Ishikawa (cell line): ENCODE measurements at regions not wholly inside any gene's neighbourhood (a gene's known extent, or its start where the extent isn't known, plus 50 kb on each side); places are given as distances from the start of the nearest gene placed in this dataset.

ENCODE experiments used
- CEBPB ChIP-seq: IDR thresholded peaks from 2 replicates; pipeline ENCODE4 v1.6.1; 2012
- CREB1 ChIP-seq: IDR thresholded peaks from 2 replicates; pipeline ENCODE4 v1.6.1; 2012; ENCODE audit warnings: low read depth
- EGR1 ChIP-seq: IDR thresholded peaks from 2 replicates; pipeline ENCODE4 v1.6.1; 2012
- EP300 ChIP-seq: IDR thresholded peaks from 2 replicates; pipeline ENCODE4 v1.6.1; 2012; ENCODE audit warnings: borderline replicate concordance
- FOXM1 ChIP-seq: IDR thresholded peaks from 2 replicates; pipeline ENCODE4 v1.6.1; 2012; ENCODE audit warnings: low read depth, borderline replicate concordance
- NFIC ChIP-seq: IDR thresholded peaks from 2 replicates; pipeline ENCODE4 v1.6.1; 2012
- RAD21 ChIP-seq: IDR thresholded peaks from 2 replicates; pipeline ENCODE4 v1.6.1; 2012; ENCODE audit warnings: low read depth
- TAF1 ChIP-seq: IDR thresholded peaks from 2 replicates; pipeline ENCODE4 v1.6.1; 2012; ENCODE audit warnings: low read depth, mild to moderate bottlenecking
- TCF12 ChIP-seq: IDR thresholded peaks from 2 replicates; pipeline ENCODE4 v1.6.1; 2012; ENCODE audit warnings: low read depth
- USF1 ChIP-seq: IDR thresholded peaks from 2 replicates; pipeline ENCODE4 v1.6.1; 2012
- YY1 ChIP-seq: IDR thresholded peaks from 2 replicates; pipeline ENCODE4 v1.6.1; 2012; ENCODE audit warnings: low read depth
- ZBTB7A ChIP-seq: IDR thresholded peaks from 2 replicates; pipeline ENCODE4 v1.6.1; 2012; ENCODE audit warnings: low read depth
- TF ChIP-seq, protein P1 (sequence below): IDR thresholded peaks from 2 replicates; pipeline ENCODE4 v1.6.1; 2012
- TF ChIP-seq, protein P2 (sequence below): IDR thresholded peaks from 2 replicates; pipeline ENCODE4 v1.6.1; 2012; ENCODE audit warnings: low read depth, mild to moderate bottlenecking

DNA sequence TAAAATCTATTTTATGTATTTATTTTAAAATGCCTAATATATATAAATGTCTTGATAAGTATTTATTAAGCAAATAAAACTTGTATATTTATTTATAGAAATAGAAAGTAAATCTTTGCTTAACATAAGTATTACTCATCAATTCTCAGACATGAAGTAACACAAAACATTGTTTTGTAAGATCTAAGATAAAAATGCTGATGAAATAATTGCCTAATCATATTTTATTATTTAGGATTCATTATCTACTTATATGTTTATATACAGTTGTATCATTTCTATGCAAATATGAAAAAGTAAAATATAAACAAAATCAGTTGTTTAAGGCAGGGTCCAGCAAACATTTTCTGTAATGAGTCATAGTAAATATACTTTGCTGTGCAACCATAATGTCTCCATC lies 507.8 kb upstream of the CNTN5 start:
- TF ChIP-seq USF1: no peak
- no peak for TF ChIP-seq NFIC

DNA sequence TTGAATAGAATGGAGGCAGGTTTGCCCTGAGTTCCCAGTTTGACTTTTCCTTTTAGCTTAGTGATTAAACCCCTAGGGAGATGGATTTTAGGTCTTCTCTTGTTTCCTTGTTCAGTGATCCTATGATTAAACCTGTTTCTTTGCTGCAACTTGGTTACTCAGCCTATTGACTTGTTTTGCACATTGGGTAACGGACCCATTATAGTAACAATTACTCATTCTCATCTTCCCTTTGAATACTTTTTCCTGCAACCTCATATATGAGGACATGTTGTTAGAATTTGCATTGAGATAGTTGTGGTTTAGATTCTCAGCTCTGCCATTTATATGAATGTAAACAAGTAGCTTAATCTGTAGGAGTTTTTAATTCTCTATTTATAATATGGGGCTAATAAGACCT lies 489.2 kb upstream of the CNTN5 start:
- TF ChIP-seq, protein P1, sequence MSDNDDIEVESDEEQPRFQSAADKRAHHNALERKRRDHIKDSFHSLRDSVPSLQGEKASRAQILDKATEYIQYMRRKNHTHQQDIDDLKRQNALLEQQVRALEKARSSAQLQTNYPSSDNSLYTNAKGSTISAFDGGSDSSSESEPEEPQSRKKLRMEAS: no peak
- TF ChIP-seq RAD21 (no peak), USF1 (no peak), FOXM1 (no peak)

DNA sequence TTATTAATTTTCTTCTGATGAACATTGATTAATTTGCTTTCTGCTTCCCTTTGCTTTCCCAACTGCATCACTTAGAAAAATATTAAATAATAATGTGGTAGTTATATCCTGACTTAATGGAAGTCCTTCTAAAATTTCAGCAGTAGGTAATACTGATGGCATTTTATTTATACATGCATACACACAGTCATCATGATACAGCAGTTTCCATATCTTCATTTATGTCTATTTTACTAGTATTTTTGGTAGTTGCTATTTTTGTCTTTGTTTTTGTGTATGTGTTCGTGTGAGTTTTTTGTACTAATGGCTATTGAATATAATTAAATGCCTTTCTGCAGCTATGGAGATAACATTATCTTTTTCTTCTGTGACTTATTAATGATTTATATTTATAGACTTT lies 484.7 kb upstream of the CNTN5 start:
- TF ChIP-seq USF1 (no peak), CEBPB (no peak)

DNA sequence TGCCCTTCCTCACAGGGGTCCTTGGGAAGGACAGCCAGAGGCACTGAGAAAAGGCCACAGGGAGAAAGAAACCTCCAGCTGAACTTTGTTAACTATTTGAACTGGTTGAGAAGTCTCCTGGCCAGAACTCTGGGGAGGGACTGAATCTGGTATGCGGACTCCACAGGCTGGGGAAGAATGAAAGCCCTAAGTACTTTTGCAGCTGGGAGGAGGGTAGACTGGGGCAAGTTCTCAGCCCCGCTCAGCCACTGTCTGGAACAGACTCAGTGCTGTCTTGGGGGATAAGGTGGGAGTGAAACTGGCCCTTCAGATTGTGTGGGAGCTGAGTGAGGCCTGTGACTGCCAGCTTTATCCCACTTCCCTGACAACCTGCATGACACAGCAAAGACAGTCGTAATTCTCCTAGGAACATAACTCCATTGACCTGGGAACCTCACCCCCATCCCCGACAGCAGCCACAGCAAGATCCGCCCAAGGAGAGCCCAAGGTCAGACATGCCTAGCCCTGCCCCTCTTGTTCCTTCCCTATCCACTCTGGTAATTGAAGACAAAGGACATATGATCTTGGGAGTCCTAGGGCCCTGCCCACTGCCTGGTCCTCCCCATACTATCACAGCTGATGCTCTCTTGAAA lies 475.1 kb upstream of the CNTN5 start:
- TF ChIP-seq TAF1: no peak
- TF ChIP-seq CEBPB: no peak
- no peak for TF ChIP-seq CREB1
- no peak for TF ChIP-seq YY1
- no peak for TF ChIP-seq NFIC
- TF ChIP-seq TCF12: no peak

DNA sequence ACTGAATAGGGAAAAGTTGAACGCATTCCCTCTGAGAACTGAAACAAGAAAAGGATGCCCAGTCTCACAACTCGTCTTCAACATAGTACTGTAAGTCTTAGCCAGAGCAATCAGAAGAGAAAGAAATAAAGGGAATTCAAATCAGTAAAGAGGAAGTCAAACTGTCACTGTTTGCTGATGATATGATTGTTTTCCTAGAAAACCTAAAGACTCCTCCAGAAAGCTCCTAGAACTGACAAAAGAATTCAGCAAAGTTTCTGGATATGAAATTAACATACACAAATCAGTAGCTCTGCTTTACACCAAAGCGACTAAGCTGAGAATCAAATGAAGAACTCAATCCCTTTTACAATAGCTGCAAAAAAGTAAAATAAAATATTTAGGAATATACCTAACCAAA lies 471.2 kb upstream of the CNTN5 start:
- TF ChIP-seq YY1: no peak
- TF ChIP-seq, protein P1: no peak
- TF ChIP-seq NFIC: no peak
- TF ChIP-seq, protein P2, sequence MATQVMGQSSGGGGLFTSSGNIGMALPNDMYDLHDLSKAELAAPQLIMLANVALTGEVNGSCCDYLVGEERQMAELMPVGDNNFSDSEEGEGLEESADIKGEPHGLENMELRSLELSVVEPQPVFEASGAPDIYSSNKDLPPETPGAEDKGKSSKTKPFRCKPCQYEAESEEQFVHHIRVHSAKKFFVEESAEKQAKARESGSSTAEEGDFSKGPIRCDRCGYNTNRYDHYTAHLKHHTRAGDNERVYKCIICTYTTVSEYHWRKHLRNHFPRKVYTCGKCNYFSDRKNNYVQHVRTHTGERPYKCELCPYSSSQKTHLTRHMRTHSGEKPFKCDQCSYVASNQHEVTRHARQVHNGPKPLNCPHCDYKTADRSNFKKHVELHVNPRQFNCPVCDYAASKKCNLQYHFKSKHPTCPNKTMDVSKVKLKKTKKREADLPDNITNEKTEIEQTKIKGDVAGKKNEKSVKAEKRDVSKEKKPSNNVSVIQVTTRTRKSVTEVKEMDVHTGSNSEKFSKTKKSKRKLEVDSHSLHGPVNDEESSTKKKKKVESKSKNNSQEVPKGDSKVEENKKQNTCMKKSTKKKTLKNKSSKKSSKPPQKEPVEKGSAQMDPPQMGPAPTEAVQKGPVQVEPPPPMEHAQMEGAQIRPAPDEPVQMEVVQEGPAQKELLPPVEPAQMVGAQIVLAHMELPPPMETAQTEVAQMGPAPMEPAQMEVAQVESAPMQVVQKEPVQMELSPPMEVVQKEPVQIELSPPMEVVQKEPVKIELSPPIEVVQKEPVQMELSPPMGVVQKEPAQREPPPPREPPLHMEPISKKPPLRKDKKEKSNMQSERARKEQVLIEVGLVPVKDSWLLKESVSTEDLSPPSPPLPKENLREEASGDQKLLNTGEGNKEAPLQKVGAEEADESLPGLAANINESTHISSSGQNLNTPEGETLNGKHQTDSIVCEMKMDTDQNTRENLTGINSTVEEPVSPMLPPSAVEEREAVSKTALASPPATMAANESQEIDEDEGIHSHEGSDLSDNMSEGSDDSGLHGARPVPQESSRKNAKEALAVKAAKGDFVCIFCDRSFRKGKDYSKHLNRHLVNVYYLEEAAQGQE: no peak
- TF ChIP-seq FOXM1: no peak
- TF ChIP-seq USF1: no peak
- TF ChIP-seq TAF1: no peak
- no peak for TF ChIP-seq RAD21
- TF ChIP-seq EP300: no peak
- TF ChIP-seq EGR1: no peak
- TF ChIP-seq CREB1: no peak

DNA sequence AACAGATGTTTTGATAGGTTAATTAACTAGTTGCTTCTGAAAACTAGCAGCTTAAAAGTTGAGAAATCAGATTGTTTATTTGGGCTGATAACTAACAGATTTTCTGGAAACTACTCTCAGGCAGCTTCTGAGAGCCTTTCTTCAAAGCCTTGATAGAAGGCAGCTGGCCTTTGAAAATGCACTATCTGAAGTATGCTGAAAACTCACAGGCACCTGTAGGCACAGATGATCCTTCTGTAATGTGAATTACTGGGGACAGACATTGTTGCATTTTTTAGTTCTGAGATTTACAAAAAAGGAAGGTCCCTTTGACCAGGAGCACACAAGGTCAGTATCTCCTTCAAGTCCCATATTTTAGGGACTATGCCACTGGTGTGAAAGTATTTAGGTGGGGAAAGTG lies 460.8 kb upstream of the CNTN5 start:
- no peak for TF ChIP-seq CEBPB
- TF ChIP-seq TCF12: no peak
- TF ChIP-seq, protein P2: no peak
- no peak for TF ChIP-seq TAF1
- TF ChIP-seq USF1: no peak
- no peak for TF ChIP-seq ZBTB7A
- no peak for TF ChIP-seq NFIC
- no peak for TF ChIP-seq RAD21
- TF ChIP-seq EGR1: no peak
